ENCODE measurements at regions not wholly inside any gene's neighbourhood (a gene's known extent, or its start where the extent isn't known, plus 50 kb on each side); places are given as distances from the start of the nearest gene placed in this dataset.
"Not testable (repeated sequence)": the region's sequence is repeated elsewhere in the genome, so short reads cannot be mapped to it uniquely, and the experiment has no call there.

DNA sequence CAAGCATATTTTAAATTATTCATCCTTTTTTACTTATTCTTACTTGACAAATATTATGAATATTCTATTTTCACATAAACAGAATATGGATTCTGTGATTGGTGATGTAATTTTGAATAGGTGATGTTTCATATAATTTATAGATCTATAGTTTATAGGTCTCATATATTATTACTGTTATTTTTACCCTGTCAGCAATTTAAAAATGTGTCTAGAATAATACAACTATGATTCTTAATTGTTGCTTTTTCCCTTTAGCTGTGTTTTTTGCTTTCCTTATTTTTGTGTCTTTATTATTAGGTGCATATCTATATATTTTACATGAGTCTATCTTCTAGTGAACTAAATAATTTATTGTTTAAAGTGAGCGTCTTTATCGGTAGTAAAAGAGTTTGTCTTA, 226.7 kb upstream of the FSIP2 start (continued):
- TF ChIP-seq, protein P1, sequence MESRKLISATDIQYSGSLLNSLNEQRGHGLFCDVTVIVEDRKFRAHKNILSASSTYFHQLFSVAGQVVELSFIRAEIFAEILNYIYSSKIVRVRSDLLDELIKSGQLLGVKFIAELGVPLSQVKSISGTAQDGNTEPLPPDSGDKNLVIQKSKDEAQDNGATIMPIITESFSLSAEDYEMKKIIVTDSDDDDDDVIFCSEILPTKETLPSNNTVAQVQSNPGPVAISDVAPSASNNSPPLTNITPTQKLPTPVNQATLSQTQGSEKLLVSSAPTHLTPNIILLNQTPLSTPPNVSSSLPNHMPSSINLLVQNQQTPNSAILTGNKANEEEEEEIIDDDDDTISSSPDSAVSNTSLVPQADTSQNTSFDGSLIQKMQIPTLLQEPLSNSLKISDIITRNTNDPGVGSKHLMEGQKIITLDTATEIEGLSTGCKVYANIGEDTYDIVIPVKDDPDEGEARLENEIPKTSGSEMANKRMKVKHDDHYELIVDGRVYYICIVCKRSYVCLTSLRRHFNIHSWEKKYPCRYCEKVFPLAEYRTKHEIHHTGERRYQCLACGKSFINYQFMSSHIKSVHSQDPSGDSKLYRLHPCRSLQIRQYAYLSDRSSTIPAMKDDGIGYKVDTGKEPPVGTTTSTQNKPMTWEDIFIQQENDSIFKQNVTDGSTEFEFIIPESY (IDR thresholded peaks at IDR 0.05; ENCODE audit: extremely low read depth, insufficient replicate concordance, low read length): no peak
- TF ChIP-seq JUND (IDR thresholded peaks at IDR 0.05): no peak

DNA sequence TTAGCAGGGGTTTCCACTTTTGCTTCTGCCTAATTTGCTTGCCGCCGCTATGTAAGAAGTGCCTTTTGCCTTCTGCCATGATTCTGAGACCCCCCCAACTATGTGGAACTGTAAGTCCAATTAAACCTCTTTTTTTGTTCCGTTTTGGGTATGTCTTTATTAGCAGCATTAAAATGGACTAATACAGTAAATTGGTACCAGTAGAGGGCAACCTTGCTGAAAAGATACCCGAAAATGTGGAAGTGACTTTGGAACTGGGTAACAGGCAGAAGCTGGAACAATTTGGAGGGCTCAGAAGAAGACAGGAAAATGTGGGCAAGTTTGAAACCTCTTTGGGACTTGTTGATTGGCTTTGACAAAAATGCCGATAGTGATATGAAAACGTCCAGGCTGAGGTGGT, 216.1 kb upstream of the FSIP2 start:
- ATAC-seq (no peak), DNase-seq (ENCODE audit: low read depth, low spot score) (no peak)
- Histone ChIP-seq H3K27ac (ENCODE audit: low read depth, low read length) (no peak overlapping the region), H2AFZ (ENCODE audit: low read depth, low read length, poor library complexity, severe bottlenecking) (no peak overlapping the region), H3K4me2 (ENCODE audit: low read length) (no peak overlapping the region), H3K36me3 (ENCODE audit: control insufficient read depth in 1 of 2, insufficient read depth in 2 of 2, low read length in 2 of 2) (no peaks in the 10 kb centered on the region), H3K4me3 (replicated peaks in 1 of 2; ENCODE audit: low read depth in 1 of 2, low read length in 2 of 2) (no peak overlapping the region), H3K9me2 (ENCODE audit: insufficient read depth) (0 out of 2 replicates have a peak, but pooled peaks cover 2% of the 10 kb centered on the region), H3K4me1 (ENCODE audit: control insufficient read depth in 1 of 2, insufficient read depth in 2 of 2, low read length in 2 of 2) (no peaks in the 10 kb centered on the region), H3K9me3 (ENCODE audit: control insufficient read depth in 1 of 2, insufficient read depth in 1 of 2, low read depth in 1 of 2, low read length in 2 of 2) (no peaks in the 10 kb centered on the region), H3K9ac (ENCODE audit: low read length) (no peak overlapping the region), H3K79me2 (ENCODE audit: insufficient read depth, low read length) (no peaks in the 10 kb centered on the region), H3K27me3 (ENCODE audit: insufficient read depth, low read length) (no peaks in the 10 kb centered on the region), H4K20me1 (ENCODE audit: insufficient read depth) (no peaks in the 10 kb centered on the region)
- ChIA-PET RAD21 (ENCODE audit: low non-redundant PET in 1 of 2, low total read pairs in 2 of 2, uncharacterized antibody in 2 of 2, unreplicated experiment in 2 of 2) (no interaction called here), POLR2A (no interaction called here), CTCF (no interaction called here)
- BruUV-seq (replicated peaks): no TSS peak
- intact Hi-C loops (cut with micrococcal nuclease): loop anchor here (1.0 kb wide), 1 partner anchor 734 kb away; no protein-coding TSS in a partner anchor
- TF ChIP-seq RAD21 (IDR thresholded peaks at IDR 0.05; ENCODE audit: low read depth) (peak; percentile 36), POLR2AphosphoS5 (IDR thresholded peaks at IDR 0.05; ENCODE audit: low read depth, low read length) (no peak)
- TF ChIP-seq, protein P2, sequence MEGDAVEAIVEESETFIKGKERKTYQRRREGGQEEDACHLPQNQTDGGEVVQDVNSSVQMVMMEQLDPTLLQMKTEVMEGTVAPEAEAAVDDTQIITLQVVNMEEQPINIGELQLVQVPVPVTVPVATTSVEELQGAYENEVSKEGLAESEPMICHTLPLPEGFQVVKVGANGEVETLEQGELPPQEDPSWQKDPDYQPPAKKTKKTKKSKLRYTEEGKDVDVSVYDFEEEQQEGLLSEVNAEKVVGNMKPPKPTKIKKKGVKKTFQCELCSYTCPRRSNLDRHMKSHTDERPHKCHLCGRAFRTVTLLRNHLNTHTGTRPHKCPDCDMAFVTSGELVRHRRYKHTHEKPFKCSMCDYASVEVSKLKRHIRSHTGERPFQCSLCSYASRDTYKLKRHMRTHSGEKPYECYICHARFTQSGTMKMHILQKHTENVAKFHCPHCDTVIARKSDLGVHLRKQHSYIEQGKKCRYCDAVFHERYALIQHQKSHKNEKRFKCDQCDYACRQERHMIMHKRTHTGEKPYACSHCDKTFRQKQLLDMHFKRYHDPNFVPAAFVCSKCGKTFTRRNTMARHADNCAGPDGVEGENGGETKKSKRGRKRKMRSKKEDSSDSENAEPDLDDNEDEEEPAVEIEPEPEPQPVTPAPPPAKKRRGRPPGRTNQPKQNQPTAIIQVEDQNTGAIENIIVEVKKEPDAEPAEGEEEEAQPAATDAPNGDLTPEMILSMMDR (IDR thresholded peaks at IDR 0.05 in 2 of 3, conservative IDR thresholded peaks at IDR 0.05 in 1 of 3; ENCODE audit: borderline replicate concordance in 1 of 3, insufficient read depth in 1 of 3, low read depth in 2 of 3, low read length in 2 of 3): peak in 1 of 3 experiments; percentile 33; a peak in 2 of 6 replicates

DNA sequence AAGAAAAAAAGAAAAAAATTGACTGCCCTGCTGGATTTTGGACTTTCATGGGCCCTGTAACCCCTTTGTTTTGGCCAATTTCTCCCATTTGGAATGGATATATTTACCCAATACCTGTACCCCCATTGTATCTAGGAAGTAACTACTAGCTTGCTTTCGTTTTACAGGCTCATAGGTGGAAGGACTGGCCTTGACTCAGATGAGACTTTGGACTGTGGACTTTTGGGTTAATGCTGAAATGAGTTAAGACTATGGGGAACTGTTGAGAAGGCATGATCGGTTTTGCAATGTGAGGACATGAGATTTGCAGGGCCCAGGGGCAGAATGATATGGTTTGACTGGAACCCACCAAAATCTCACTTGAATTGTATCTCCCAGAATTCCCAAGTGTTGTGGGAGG, 214.4 kb upstream of the FSIP2 start:
- ATAC-seq; H3K9me3 ChIP-seq (ENCODE audit: control insufficient read depth in 1 of 2, insufficient read depth in 1 of 2, low read depth in 1 of 2, low read length in 2 of 2); H3K36me3 ChIP-seq (ENCODE audit: control insufficient read depth in 1 of 2, insufficient read depth in 2 of 2, low read length in 2 of 2); DNase-seq (ENCODE audit: low read depth, low spot score); H3K4me3 ChIP-seq (replicated peaks in 1 of 2; ENCODE audit: low read depth in 1 of 2, low read length in 2 of 2); RAD21 ChIA-PET (ENCODE audit: low non-redundant PET in 1 of 2, low total read pairs in 2 of 2, uncharacterized antibody in 2 of 2, unreplicated experiment in 2 of 2); BruUV-seq (replicated peaks); H4K20me1 ChIP-seq (ENCODE audit: insufficient read depth); H2AFZ ChIP-seq (ENCODE audit: low read depth, low read length, poor library complexity, severe bottlenecking); H3K27ac ChIP-seq (ENCODE audit: low read depth, low read length); H3K4me2 ChIP-seq (ENCODE audit: low read length); H3K79me2 ChIP-seq (ENCODE audit: insufficient read depth, low read length); H3K9me2 ChIP-seq (ENCODE audit: insufficient read depth); intact Hi-C loops (cut with micrococcal nuclease); H3K27me3 ChIP-seq (ENCODE audit: insufficient read depth, low read length); POLR2A ChIA-PET; CTCF ChIA-PET; H3K9ac ChIP-seq (ENCODE audit: low read length); H3K4me1 ChIP-seq (ENCODE audit: control insufficient read depth in 1 of 2, insufficient read depth in 2 of 2, low read length in 2 of 2): not testable (repeated sequence)

Measured in HCT116 (cell line).